HG02571 (cell line): ENCODE measurements at regions not wholly inside any gene's neighbourhood (a gene's known extent, or its start where the extent isn't known, plus 50 kb on each side); places are given as distances from the start of the nearest gene placed in this dataset.

Source experiments
- ATAC-seq: cut with Tn5 transposase; IDR thresholded peaks from one replicate; pipeline ENCODE4 v1.9.1; 2021; ENCODE audit warnings: mild to moderate bottlenecking, moderate library complexity; ENCODE audit not compliant: unreplicated experiment

- no peak for ATAC-seq
These were observed 300.7 kb downstream of the SP3 start for GRCh38 chr2:173664513-173664910.

DNA sequence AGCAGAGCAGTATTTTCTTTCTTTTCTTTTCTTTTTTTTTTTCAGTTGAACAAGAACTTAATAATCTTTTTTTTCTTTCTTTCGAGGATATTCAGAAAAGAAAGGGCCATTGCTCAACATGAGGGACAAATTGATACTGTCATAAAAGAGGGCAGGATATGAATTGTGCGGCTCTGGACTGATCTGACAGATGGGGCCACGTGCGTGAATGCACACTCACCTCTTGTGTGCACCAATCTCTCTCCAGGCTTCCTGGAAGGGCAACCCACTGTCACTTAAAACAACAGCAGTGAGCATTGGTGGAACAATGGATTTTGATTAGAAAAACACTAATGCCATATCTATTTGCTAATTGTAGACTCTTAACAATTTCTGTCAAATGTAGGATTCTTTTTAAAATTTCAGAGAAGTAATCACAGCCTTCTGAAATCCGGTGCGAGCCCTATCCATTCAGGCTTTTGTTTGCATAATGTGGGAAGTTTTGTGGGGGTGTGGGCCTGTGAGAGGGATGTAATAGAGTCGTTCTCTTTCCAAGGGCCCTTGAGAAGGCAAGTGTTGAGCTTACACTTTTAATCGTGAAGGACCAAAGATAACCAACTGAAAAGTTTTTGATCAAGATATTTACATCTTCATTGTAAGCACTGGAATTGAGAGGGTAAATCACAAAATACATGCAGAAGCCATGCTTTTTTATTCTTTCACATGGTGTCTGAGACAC, 298.8 kb downstream of the SP3 start:
- no peak for ATAC-seq

GRCh38 chr2:173667014-173667413, 298.2 kb downstream of the SP3 start:
- no peak for ATAC-seq

GRCh38 chr2:173667415-173667814, 297.8 kb downstream of the SP3 start:
- no peak for ATAC-seq

GRCh38 chr2:173669271-173669853, 295.8 kb downstream of the SP3 start:
- ATAC-seq = no peak

DNA sequence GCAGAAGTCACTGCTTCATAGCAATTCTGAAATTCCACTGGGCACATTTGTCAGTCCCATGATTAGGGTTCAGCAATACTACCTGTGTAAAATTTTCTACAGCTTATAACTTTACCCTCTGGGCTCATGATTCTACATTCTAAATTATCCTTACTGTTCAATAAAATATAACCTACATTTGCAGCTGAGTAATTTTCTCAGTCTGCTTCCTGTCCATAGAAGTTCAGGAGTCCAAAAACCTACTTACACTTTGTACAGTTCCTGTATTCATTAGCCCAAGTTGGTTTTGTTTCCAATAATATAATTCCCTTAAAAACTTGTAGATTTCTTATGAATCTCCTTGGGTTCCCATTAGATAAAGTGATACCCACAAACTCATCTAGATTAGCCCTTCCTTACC, 295.3 kb downstream of the SP3 start:
- no peak for ATAC-seq

GRCh38 chr2:173672573-173673340, 292.4 kb downstream of the SP3 start:
- no peak for ATAC-seq

- no peak for ATAC-seq
These were observed 291.5 kb downstream of the SP3 start for GRCh38 chr2:173673640-173674039.

DNA sequence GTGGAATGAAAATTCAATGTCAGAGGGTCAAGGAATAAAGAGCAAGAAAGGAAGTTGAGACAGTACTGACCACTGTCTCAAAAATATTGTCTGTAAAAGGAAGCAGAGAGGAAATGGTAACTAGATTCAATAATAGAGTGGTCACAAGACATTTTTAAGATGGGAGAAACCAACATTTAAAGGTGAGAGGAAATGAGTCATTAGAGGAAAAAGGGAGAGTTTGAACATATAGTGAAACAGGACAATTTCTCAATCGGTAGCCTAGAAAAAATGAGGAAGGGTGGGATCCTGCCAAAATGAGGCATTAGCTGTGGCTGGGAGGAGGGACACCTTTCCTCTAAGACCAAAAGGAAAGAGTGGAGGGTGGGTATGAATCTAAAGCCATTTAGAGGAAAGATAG, 288.5 kb downstream of the SP3 start:
- ATAC-seq = no peak

DNA sequence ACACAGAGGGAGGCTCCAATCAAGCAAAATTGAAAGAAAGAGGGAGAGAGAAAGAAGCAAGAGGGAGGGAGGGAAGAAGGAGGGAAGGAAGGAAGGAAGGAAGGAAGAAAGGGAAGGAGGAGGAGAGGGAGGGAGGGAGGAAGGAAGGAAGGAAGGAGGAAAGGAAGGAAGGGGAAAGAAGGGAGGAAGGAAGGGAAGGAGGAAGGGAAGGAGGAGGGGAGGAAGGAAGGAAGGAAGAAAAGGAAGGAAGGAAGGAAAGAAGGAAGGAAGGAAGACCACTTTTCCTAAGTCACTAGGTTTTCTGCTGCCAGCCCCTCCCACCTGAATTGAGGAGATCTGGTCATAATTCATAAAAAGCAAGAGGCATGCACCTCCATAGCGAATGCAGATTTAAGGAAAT, 287.0 kb downstream of the SP3 start:
- ATAC-seq = no peak

DNA sequence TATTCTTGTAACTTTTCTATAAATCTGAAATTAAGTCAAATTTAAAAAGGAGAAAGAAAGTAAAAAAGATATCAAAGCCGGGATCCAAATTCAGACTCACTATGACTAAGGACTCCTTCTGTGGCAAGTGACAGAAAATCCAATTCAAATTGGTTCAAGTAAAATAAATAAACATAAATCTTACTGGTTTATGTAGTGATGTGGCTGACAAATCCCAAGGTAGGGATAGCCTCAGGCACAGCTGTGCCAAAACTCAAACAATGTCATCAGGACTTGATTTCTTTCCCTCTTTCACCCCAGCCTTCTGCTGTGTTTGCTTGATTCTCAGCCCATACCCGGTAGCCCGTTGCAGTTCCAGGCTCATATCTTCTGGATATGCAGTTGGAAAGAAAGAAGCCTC, 284.6 kb downstream of the SP3 start:
- ATAC-seq = no peak

GRCh38 chr2:173681881-173682650, 283.1 kb downstream of the SP3 start:
- ATAC-seq = no peak

GRCh38 chr2:173684896-173685459, 280.2 kb downstream of the SP3 start:
- no peak for ATAC-seq

GRCh38 chr2:173690349-173690748, 274.8 kb downstream of the SP3 start:
- no peak for ATAC-seq

- ATAC-seq = no peak
These were observed 273.1 kb downstream of the SP3 start for GRCh38 chr2:173692068-173692467.

GRCh38 chr2:173693044-173693589, 272.1 kb downstream of the SP3 start:
- no peak for ATAC-seq

- ATAC-seq = no peak
These were observed 268.9 kb downstream of the SP3 start for GRCh38 chr2:173696274-173696673.

GRCh38 chr2:173697929-173698328, 267.2 kb downstream of the SP3 start:
- ATAC-seq = no peak

DNA sequence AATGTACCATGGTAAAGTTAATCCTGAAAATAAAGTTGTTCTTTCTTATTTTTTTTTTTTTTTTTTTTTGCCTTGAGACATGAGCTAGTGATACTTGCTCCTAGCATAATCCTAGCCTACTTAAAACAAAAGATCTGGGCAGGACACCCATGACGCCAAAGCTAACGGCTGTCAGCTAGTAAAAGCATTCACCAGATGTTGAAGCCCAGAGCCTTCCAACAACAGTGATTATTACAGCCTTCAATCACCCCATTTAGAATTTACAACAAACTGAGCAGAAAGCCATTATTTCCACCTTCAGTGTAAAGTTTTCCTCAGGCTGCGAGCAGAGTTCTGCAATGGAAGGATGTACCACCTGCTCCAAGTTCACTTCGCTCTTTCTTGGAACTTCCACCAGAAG, 259.5 kb downstream of the SP3 start:
- no peak for ATAC-seq

GRCh38 chr2:173706936-173707335, 258.2 kb downstream of the SP3 start:
- no peak for ATAC-seq

DNA sequence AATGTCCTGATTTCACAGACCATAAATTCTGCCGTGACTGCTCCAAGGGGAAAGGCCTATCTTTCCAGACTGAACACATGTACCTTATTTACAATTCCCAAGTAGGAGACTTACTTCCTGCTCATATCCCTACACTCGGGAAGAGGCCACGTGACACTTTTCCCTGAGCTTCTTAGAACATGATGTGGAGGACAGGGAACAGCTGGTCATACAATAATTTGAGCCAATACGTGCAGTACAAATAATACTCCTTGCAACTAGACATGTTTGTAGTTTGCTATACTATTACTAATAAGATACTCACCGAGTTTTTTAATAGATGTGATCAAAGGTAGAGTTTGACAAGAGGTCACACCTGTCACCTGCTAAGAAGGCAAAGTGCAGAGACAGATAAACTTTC, 256.4 kb downstream of the SP3 start:
- no peak for ATAC-seq
